ENCODE measurements at regions not wholly inside any gene's neighbourhood (a gene's known extent, or its start where the extent isn't known, plus 50 kb on each side); places are given as distances from the start of the nearest gene placed in this dataset.
"Not testable (repeated sequence)": the region's sequence is repeated elsewhere in the genome, so short reads cannot be mapped to it uniquely, and the experiment has no call there.

- TF ChIP-seq POLR2A (IDR thresholded peaks at IDR 0.05; ENCODE audit: low read length); GATA1 (IDR thresholded peaks at IDR 0.05; ENCODE audit: low read depth, low read length): not testable (repeated sequence)
Measured at GRCh38 chr3:125697979-125698640, 102.8 kb upstream of the OSBPL11 start.
